ENCODE measurements at regions not wholly inside any gene's neighbourhood (a gene's known extent, or its start where the extent isn't known, plus 50 kb on each side); places are given as distances from the start of the nearest gene placed in this dataset.

DNA sequence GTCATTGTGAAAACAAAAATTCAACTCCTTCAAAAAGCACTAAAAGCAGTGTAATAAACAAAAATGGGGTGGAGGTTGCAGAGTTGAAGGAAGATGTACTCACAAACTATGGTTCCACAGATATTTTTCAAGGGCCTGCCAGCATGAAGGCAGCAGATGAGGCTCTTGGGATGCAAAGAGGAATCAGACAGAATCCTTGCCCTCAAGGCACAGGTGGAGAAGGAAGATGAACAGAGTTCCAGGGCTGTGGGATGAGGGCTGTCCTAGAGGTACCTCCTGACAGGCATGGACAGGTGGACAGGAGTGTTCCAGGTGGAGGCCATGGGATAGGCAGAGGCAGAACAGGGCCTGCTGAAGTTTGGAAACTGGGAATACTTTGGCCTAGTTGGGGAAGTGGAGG, 140.5 kb upstream of the ANKH start:
- Histone ChIP-seq H3K36me3 (no peaks in the 10 kb centered on the region), H3K27me3 (no peaks in the 10 kb centered on the region), H3K9me3 (no peaks in the 10 kb centered on the region), H3K4me1 (no peaks in the 10 kb centered on the region), H3K4me3 (no peak overlapping the region), H3K27ac (no peak overlapping the region)
- no peak for DNase-seq
- intact Hi-C loops (cut with DNase I; ENCODE audit: low total_unique reads) = loop anchor here (5.0 kb wide), 1 partner anchor 285 kb away; no protein-coding TSS in a partner anchor
- TF ChIP-seq POLR2A (IDR thresholded peaks at IDR 0.05) = no peak
- TF ChIP-seq, protein P1, sequence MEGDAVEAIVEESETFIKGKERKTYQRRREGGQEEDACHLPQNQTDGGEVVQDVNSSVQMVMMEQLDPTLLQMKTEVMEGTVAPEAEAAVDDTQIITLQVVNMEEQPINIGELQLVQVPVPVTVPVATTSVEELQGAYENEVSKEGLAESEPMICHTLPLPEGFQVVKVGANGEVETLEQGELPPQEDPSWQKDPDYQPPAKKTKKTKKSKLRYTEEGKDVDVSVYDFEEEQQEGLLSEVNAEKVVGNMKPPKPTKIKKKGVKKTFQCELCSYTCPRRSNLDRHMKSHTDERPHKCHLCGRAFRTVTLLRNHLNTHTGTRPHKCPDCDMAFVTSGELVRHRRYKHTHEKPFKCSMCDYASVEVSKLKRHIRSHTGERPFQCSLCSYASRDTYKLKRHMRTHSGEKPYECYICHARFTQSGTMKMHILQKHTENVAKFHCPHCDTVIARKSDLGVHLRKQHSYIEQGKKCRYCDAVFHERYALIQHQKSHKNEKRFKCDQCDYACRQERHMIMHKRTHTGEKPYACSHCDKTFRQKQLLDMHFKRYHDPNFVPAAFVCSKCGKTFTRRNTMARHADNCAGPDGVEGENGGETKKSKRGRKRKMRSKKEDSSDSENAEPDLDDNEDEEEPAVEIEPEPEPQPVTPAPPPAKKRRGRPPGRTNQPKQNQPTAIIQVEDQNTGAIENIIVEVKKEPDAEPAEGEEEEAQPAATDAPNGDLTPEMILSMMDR (IDR thresholded peaks at IDR 0.05) = no peak

DNA sequence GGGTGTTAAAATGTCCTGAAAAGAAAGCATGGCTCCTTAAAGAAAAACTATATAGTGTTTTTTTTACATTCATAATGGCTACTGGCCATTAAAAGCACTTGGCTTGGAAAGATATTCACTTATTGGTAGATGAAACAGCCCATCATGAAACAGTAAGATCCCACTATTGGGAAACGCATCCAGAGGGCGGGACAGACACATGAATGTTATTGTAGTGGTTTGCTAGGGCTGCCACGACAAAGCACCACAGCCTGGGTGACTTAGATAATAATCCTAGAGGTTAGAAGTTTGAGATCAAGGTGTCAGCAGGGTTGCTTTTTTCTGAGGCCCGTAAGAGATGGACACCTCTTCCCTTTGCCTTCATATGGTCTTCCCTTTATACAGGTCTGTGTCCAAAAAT, 139.4 kb upstream of the ANKH start:
- H3K27me3 ChIP-seq = no peaks in the 10 kb centered on the region
- intact Hi-C loops (cut with DNase I; ENCODE audit: low total_unique reads) = loop anchor here (5.0 kb wide), 1 partner anchor 284 kb away; no protein-coding TSS in a partner anchor
- no peaks in the 10 kb centered on the region for H3K36me3 ChIP-seq
- H3K4me1 ChIP-seq = no peaks in the 10 kb centered on the region
- TF ChIP-seq, protein P1 (IDR thresholded peaks at IDR 0.05) = no peak
- TF ChIP-seq POLR2A (IDR thresholded peaks at IDR 0.05) = no peak
- no peak overlapping the region for H3K27ac ChIP-seq
- H3K4me3 ChIP-seq = no peak overlapping the region
- DNase-seq = no peak
- H3K9me3 ChIP-seq = no peaks in the 10 kb centered on the region

DNA sequence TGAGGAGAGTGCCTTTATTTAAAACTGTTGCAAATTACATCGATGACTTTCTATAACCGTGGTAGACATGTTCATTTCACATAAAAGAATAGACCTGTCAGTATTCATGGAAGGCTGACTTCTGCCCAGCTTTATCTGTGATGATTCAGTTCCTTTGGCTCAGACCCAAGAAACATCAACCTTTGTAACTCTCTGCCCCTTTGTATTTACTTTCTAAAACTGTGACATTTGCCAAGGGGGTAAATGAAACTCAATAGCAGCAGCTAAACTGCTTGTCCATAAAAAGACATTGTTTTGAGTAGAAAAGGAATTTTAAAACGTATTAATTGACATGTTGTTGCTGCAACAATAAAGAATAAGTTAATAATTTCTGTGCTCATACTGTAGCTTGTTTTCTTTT, 137.8 kb upstream of the ANKH start:
- intact Hi-C loops (cut with DNase I; ENCODE audit: low total_unique reads) = no loop called here
- no peaks in the 10 kb centered on the region for H3K27me3 ChIP-seq
- H3K36me3 ChIP-seq = no peaks in the 10 kb centered on the region
- no peak for TF ChIP-seq POLR2A (IDR thresholded peaks at IDR 0.05)
- TF ChIP-seq, protein P1 (IDR thresholded peaks at IDR 0.05) = no peak
- H3K4me1 ChIP-seq = no peaks in the 10 kb centered on the region
- DNase-seq = no peak
- H3K27ac ChIP-seq = peak overlapping the region in 1 of 2 donors; percentile 36
- H3K4me3 ChIP-seq = no peak overlapping the region
- no peaks in the 10 kb centered on the region for H3K9me3 ChIP-seq

GRCh38 chr5:15008921-15009320, 137.3 kb upstream of the ANKH start:
- no peak overlapping the region for H3K4me3 ChIP-seq
- no peak for DNase-seq
- no peaks in the 10 kb centered on the region for H3K36me3 ChIP-seq
- no peaks in the 10 kb centered on the region for H3K27me3 ChIP-seq
- H3K9me3 ChIP-seq = no peaks in the 10 kb centered on the region
- TF ChIP-seq POLR2A (IDR thresholded peaks at IDR 0.05) = no peak
- TF ChIP-seq, protein P1 (IDR thresholded peaks at IDR 0.05) = no peak
- intact Hi-C loops (cut with DNase I; ENCODE audit: low total_unique reads) = no loop called here
- H3K27ac ChIP-seq = peak overlapping the region; percentile 24 to 36
- H3K4me1 ChIP-seq = no peaks in the 10 kb centered on the region

- TF ChIP-seq, protein P1 (IDR thresholded peaks at IDR 0.05) = no peak
- no peak for TF ChIP-seq POLR2A (IDR thresholded peaks at IDR 0.05)
- no peaks in the 10 kb centered on the region for H3K36me3 ChIP-seq
- intact Hi-C loops (cut with DNase I; ENCODE audit: low total_unique reads) = no loop called here
- H3K9me3 ChIP-seq = no peaks in the 10 kb centered on the region
- DNase-seq = peak; percentile 81 to 83
- H3K4me3 ChIP-seq = no peak overlapping the region
- H3K27me3 ChIP-seq = no peaks in the 10 kb centered on the region
- peak overlapping the region; percentile 23 to 24 for H3K27ac ChIP-seq
- no peaks in the 10 kb centered on the region for H3K4me1 ChIP-seq
Observed at GRCh38 chr5:15008476-15008875, 136.9 kb upstream of the ANKH start.

Measured in uterus (tissue), 3 donors.